SK-N-SH treated with all-trans-retinoic acid at 6 μM for 48 hours (cell line): ENCODE measurements at regions not wholly inside any gene's neighbourhood (a gene's known extent, or its start where the extent isn't known, plus 50 kb on each side); places are given as distances from the start of the nearest gene placed in this dataset.

ENCODE experiments used
- ATAC-seq: fragments of 200-7000 bp; cut with Tn5 transposase; 3 replicates; pipeline ENCODE4 v1.9.1; 2020; ENCODE audit warnings: mild to moderate bottlenecking, moderate library complexity
- ARNTL ChIP-seq: fragments of 450-650 bp; formaldehyde crosslinking; IDR thresholded peaks from 2 replicates; pipeline ENCODE4 v1.5.0; 2020; ENCODE audit warnings: low read depth, mild to moderate bottlenecking, moderate library complexity, borderline replicate concordance
- BACH2 ChIP-seq: fragments of 250-450 bp; sonication (Bioruptor Pico); IDR thresholded peaks from 2 replicates; pipeline ENCODE4 v1.9.0; 2021; ENCODE audit warnings: mild to moderate bottlenecking, borderline replicate concordance
- CSDC2 ChIP-seq: fragments of 250-450 bp; sonication (Bioruptor Pico); IDR thresholded peaks from 2 replicates; pipeline ENCODE4 v1.5.0; 2020; ENCODE audit warnings: mild to moderate bottlenecking, moderate library complexity
- ESRRG ChIP-seq: fragments of 250-450 bp; sonication (Bioruptor Pico); IDR thresholded peaks from 2 replicates; pipeline ENCODE4 v1.6.1; 2021; ENCODE audit warnings: mild to moderate bottlenecking
- ISL1 ChIP-seq: fragments of 250-450 bp; sonication (Bioruptor Pico); IDR thresholded peaks from 2 replicates; pipeline ENCODE4 v2.1.2; 2022; ENCODE audit warnings: mild to moderate bottlenecking, moderate library complexity
- OSR1 ChIP-seq: fragments of 250-450 bp; sonication (Bioruptor Pico); IDR thresholded peaks from 2 replicates; pipeline ENCODE4 v1.8.0; 2022; ENCODE audit warnings: moderate library complexity, mild to moderate bottlenecking, inconsistent platforms
- RARB ChIP-seq: fragments of 250-450 bp; sonication (Bioruptor Pico); IDR thresholded peaks from 2 replicates; pipeline ENCODE4 v1.8.0; 2021; ENCODE audit warnings: mild to moderate bottlenecking, moderate library complexity
- TCF4 ChIP-seq: fragments of 250-450 bp; sonication (Bioruptor Pico); IDR thresholded peaks from 2 replicates; pipeline ENCODE4 v1.8.0; 2021; ENCODE audit warnings: mild to moderate bottlenecking, moderate library complexity, borderline replicate concordance
- TOX ChIP-seq: fragments of 250-450 bp; sonication (Bioruptor Pico); IDR thresholded peaks from 2 replicates; pipeline ENCODE4 v1.8.0; 2021; ENCODE audit warnings: mild to moderate bottlenecking, moderate library complexity, borderline replicate concordance
- ZC3H10 ChIP-seq: fragments of 250-450 bp; sonication (Bioruptor Pico); IDR thresholded peaks from 2 replicates; pipeline ENCODE4 v1.5.1; 2021; ENCODE audit warnings: mild to moderate bottlenecking, moderate library complexity
- ZFP30 ChIP-seq: fragments of 450-650 bp; formaldehyde crosslinking; IDR thresholded peaks from 2 replicates; pipeline ENCODE4 v1.5.0; 2022; ENCODE audit warnings: mild to moderate bottlenecking, moderate library complexity
- ZNF565 ChIP-seq: fragments of 450-650 bp; formaldehyde crosslinking; conservative IDR thresholded peaks from 2 replicates; pipeline ENCODE4 v1.5.0; 2020; ENCODE audit warnings: low read depth, mild to moderate bottlenecking, moderate library complexity
- TF ChIP-seq, protein P1 (sequence below): fragments of 250-450 bp; sonication (Bioruptor Pico); IDR thresholded peaks from 2 replicates; pipeline ENCODE4 v1.5.1; 2020; ENCODE audit warnings: low read depth, mild to moderate bottlenecking, moderate library complexity
- TF ChIP-seq, protein P2 (sequence below): fragments of 250-450 bp; sonication (Bioruptor Pico); IDR thresholded peaks from 2 replicates; pipeline ENCODE4 v1.5.0; 2020; ENCODE audit warnings: mild to moderate bottlenecking, moderate library complexity
- TF ChIP-seq, protein P3 (sequence below): fragments of 250-450 bp; sonication (Bioruptor Pico); IDR thresholded peaks from 2 replicates; pipeline ENCODE4 v1.5.1; 2021; ENCODE audit warnings: mild to moderate bottlenecking, moderate library complexity

DNA sequence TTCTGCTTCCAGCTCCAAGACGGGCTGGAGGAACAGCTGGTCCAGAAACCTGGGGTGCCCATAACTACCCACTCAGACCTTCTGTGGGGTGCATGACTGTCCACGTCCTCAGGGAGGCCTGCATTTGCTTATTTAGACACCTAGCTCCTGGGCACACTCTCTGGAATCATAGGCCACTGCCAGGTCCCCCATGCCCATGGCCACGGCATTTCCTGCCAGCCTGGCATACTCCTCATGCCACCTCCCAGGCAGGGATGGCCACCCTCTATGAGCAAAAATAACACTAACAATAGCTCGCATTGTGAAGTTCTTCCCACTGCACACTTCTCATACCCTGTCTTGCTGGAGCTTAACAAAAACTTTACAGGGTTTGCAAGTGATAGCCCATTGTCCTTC, 166.9 kb upstream of the TPM1 start (continued):
- TF ChIP-seq, protein P1, sequence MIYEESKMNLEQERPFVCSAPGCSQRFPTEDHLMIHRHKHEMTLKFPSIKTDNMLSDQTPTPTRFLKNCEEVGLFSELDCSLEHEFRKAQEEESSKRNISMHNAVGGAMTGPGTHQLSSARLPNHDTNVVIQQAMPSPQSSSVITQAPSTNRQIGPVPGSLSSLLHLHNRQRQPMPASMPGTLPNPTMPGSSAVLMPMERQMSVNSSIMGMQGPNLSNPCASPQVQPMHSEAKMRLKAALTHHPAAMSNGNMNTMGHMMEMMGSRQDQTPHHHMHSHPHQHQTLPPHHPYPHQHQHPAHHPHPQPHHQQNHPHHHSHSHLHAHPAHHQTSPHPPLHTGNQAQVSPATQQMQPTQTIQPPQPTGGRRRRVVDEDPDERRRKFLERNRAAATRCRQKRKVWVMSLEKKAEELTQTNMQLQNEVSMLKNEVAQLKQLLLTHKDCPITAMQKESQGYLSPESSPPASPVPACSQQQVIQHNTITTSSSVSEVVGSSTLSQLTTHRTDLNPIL (CRISPR knock-in tag): no peak
- TF ChIP-seq, protein P2, sequence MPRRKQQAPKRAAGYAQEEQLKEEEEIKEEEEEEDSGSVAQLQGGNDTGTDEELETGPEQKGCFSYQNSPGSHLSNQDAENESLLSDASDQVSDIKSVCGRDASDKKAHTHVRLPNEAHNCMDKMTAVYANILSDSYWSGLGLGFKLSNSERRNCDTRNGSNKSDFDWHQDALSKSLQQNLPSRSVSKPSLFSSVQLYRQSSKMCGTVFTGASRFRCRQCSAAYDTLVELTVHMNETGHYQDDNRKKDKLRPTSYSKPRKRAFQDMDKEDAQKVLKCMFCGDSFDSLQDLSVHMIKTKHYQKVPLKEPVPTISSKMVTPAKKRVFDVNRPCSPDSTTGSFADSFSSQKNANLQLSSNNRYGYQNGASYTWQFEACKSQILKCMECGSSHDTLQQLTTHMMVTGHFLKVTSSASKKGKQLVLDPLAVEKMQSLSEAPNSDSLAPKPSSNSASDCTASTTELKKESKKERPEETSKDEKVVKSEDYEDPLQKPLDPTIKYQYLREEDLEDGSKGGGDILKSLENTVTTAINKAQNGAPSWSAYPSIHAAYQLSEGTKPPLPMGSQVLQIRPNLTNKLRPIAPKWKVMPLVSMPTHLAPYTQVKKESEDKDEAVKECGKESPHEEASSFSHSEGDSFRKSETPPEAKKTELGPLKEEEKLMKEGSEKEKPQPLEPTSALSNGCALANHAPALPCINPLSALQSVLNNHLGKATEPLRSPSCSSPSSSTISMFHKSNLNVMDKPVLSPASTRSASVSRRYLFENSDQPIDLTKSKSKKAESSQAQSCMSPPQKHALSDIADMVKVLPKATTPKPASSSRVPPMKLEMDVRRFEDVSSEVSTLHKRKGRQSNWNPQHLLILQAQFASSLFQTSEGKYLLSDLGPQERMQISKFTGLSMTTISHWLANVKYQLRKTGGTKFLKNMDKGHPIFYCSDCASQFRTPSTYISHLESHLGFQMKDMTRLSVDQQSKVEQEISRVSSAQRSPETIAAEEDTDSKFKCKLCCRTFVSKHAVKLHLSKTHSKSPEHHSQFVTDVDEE (CRISPR knock-in tag): no peak
- TF ChIP-seq, all 23 proteins: peak for 0

DNA sequence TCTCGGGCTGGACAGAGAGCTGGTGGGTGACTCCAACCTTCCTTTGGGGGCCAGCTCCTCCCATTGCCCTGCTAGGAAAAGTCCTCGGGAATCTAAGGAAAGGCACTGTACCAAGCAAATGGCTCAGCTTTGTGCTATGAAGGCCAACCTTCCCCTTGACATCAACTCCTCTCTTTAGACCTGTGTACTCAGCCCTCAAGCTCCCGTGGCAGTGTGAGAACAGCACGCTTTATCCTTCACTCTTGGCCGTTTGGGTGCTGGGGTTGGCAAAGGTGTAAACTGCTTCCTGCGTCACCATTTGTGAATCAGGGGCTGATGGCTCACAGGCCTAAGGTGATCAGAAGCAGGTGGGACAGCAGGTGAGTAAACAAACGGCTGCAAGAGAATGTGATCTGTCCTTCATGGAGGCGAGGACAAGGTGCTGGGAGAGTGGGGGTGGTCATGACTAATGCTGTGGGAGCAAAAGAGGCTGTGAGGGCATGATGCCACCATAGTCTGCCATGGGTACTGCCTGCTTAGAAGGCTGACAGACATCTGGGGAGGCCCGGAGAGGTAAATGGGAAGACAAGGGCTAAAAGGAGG, 165.2 kb upstream of the TPM1 start:
- TF ChIP-seq TCF4 (CRISPR knock-in tag) (no peak), ZFP30 (CRISPR knock-in tag) (no peak), BACH2 (CRISPR knock-in tag) (no peak), ZC3H10 (CRISPR knock-in tag) (no peak), ARNTL (CRISPR knock-in tag) (no peak), ZNF565 (CRISPR knock-in tag) (no peak), CSDC2 (no peak)
- TF ChIP-seq, protein P2 (CRISPR knock-in tag): no peak
- no peak for ATAC-seq

DNA sequence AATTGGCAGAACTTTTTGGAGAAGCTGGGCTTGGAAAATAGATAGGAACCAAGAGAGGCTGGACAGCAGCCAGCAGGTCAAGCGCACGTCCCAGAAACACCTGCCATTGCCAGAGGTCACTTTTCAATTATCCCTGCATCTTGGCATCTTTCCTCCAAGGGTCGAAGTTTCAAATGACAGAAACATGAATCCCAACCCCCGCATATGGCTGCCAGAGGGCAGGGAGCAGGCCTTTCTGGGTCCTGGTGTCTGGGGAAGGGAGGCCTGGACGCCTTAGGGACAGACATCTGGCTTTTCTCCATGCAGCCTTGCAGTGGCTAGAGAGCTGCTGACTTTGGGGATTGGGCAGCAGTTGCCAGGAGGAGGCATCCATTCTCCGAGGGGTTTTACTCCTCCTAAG, 164.5 kb upstream of the TPM1 start:
- TF ChIP-seq, protein P1 (CRISPR knock-in tag): no peak
- TF ChIP-seq, protein P2 (CRISPR knock-in tag): peak; percentile 74; the same call in 1 of the 2 replicates
- TF ChIP-seq TCF4 (CRISPR knock-in tag): peak; percentile 92
- TF ChIP-seq, all 23 proteins: peak for 2
- ATAC-seq: no peak

DNA sequence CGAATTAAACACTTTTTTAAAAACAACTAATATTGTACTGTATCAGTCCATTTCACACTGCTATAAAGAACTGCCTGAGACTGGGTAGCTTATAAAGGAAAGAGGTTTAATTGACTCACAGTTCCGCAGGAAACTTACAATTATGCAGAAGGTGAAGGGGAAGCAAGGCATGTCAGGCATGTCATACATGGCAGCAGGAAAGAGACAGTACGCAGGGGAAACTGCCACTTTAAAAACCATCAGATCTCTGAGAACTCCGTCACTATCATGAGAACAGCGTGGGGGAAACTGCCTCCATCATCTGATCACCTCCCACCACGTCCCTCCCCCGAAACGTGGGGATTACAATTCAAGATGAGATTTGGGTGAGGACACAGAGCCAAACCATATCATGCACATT, 162.8 kb upstream of the TPM1 start:
- TF ChIP-seq ARNTL (CRISPR knock-in tag): no peak
- TF ChIP-seq ISL1 (CRISPR knock-in tag): no peak
- no peak for TF ChIP-seq CSDC2
- no peak for TF ChIP-seq OSR1
- ATAC-seq: peak; percentile 6

DNA sequence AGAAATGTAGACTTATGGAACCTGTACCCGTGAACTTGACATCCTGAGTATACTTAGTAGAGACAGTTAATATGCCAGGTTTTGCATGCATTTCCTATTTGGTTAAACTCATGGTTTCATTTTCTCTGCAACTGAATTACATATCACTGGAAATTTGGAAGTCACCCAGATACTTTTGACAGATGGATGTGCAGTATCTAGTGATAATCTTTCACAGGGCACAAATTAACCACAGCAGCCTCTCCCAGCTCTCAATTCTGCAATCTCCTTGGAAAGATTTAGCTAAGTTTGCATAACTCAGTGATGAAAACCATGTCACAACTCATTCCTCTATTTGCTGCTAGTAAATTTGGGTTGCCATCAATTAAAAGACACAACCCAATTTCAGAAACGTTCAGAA, 162.3 kb upstream of the TPM1 start:
- peak; percentile 42 for ATAC-seq
- TF ChIP-seq, protein P2 (CRISPR knock-in tag): peak; percentile 53; the same call in 1 of the 2 replicates
- TF ChIP-seq TOX (no peak), ZFP30 (CRISPR knock-in tag) (no peak), ESRRG (no peak), ISL1 (CRISPR knock-in tag) (peak; percentile 83), RARB (CRISPR knock-in tag) (no peak), ARNTL (CRISPR knock-in tag) (no peak), OSR1 (no peak), BACH2 (CRISPR knock-in tag) (no peak), CSDC2 (0 out of 2 replicates have a peak, but pooled peaks have one; percentile 12), TCF4 (CRISPR knock-in tag) (peak; percentile 56; the same call in 1 of the 2 replicates)
- TF ChIP-seq, protein P3, sequence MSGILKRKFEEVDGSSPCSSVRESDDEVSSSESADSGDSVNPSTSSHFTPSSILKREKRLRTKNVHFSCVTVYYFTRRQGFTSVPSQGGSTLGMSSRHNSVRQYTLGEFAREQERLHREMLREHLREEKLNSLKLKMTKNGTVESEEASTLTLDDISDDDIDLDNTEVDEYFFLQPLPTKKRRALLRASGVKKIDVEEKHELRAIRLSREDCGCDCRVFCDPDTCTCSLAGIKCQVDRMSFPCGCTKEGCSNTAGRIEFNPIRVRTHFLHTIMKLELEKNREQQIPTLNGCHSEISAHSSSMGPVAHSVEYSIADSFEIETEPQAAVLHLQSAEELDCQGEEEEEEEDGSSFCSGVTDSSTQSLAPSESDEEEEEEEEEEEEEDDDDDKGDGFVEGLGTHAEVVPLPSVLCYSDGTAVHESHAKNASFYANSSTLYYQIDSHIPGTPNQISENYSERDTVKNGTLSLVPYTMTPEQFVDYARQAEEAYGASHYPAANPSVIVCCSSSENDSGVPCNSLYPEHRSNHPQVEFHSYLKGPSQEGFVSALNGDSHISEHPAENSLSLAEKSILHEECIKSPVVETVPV: no peak
